Neuronal stem cell (in vitro differentiated cells): ENCODE measurements at regions not wholly inside any gene's neighbourhood (a gene's known extent, or its start where the extent isn't known, plus 50 kb on each side); places are given as distances from the start of the nearest gene placed in this dataset.

Source experiments
- DNase-seq: peaks from one replicate; pipeline ENCODE4 v3.0.0-alpha.2; 2013; ENCODE audit warnings: low spot score
- H2AFZ ChIP-seq: one replicate; pipeline ENCODE4 v1.6.1; 2013; ENCODE audit warnings: mild to moderate bottlenecking, low read length, inconsistent platforms
- H2AK5ac ChIP-seq: 2 replicates; pipeline ENCODE4 v1.6.1; 2013; ENCODE audit warnings: low read depth, mild to moderate bottlenecking, inconsistent platforms, low read length, moderate library complexity, mixed read lengths
- H2BK120ac ChIP-seq: 2 replicates; pipeline ENCODE4 v1.6.1; 2013; ENCODE audit warnings: low read depth, mild to moderate bottlenecking, inconsistent platforms, low read length, moderate library complexity, mixed read lengths
- H2BK12ac ChIP-seq: one replicate; pipeline ENCODE4 v1.6.1; 2013; ENCODE audit warnings: low read length, inconsistent platforms
- H2BK15ac ChIP-seq: 2 replicates; pipeline ENCODE4 v1.6.1; 2013; ENCODE audit warnings: mild to moderate bottlenecking, low read length, inconsistent platforms, mixed read lengths
- H2BK5ac ChIP-seq: one replicate; pipeline ENCODE4 v1.6.1; 2013; ENCODE audit warnings: inconsistent platforms, mild to moderate bottlenecking, low read length, moderate library complexity
- H3K14ac ChIP-seq: one replicate; pipeline ENCODE4 v1.6.1; 2013; ENCODE audit warnings: low read length, inconsistent platforms
- H3K18ac ChIP-seq: 2 replicates; pipeline ENCODE4 v1.6.1; 2013; ENCODE audit warnings: low read length, inconsistent platforms
- H3K23ac ChIP-seq: 2 replicates; pipeline ENCODE4 v1.6.1; 2013; ENCODE audit warnings: low read depth, mild to moderate bottlenecking, mixed read lengths, low read length, inconsistent platforms; ENCODE audit not compliant: poor library complexity
- H3K27ac ChIP-seq: replicated peaks from 3 replicates; pipeline ENCODE4 v1.5.1; 2013; ENCODE audit warnings: low read length, inconsistent platforms
- H3K27me3 ChIP-seq, 3 experiments: 2 replicates each; pipeline ENCODE4 v1.6.1; 2013; ENCODE audit warnings: low read length in 3 of 3, mild to moderate bottlenecking in 2 of 3, inconsistent platforms in 1 of 3, low read depth in 1 of 3, mixed read lengths in 1 of 3, moderate library complexity in 1 of 3; ENCODE audit not compliant: control insufficient read depth in 3 of 3, insufficient read depth in 3 of 3
- H3K36me3 ChIP-seq, 2 donors: replicated peaks in 1 of 2; 2 replicates each; pipeline ENCODE4 v1.6.1; 2013; ENCODE audit warnings: low read length in 2 of 2; ENCODE audit not compliant: control insufficient read depth in 2 of 2, insufficient read depth in 2 of 2
- H3K4ac ChIP-seq: 2 replicates; pipeline ENCODE4 v1.6.1; 2013; ENCODE audit warnings: inconsistent platforms, mild to moderate bottlenecking, low read length, moderate library complexity
- H3K4me1 ChIP-seq, 2 donors: 1 replicate in 1 of 2; 2 replicates in 1 of 2; pipeline ENCODE4 v1.6.1; 2013; ENCODE audit warnings: low read length in 2 of 2, low read depth in 1 of 2; ENCODE audit not compliant: control insufficient read depth in 2 of 2, insufficient read depth in 1 of 2
- H3K4me2 ChIP-seq: one replicate; pipeline ENCODE4 v1.6.1; 2013; ENCODE audit warnings: mild to moderate bottlenecking, low read length, inconsistent platforms; ENCODE audit not compliant: insufficient read depth, poor library complexity, severe bottlenecking
- H3K4me3 ChIP-seq, 2 donors: 2 replicates each; pipeline ENCODE4 v1.5.1; 2013; ENCODE audit warnings: low read length in 2 of 2, mild to moderate bottlenecking in 2 of 2, inconsistent platforms in 1 of 2, moderate library complexity in 1 of 2
- H3K79me1 ChIP-seq: one replicate; pipeline ENCODE4 v1.6.1; 2013; ENCODE audit warnings: low read depth, mild to moderate bottlenecking, inconsistent platforms, low read length, moderate library complexity
- H3K9ac ChIP-seq: one replicate; pipeline ENCODE4 v1.6.1; 2013; ENCODE audit warnings: mild to moderate bottlenecking, low read depth, low read length, inconsistent platforms; ENCODE audit not compliant: poor library complexity
- H3K9me3 ChIP-seq, 2 donors: replicated peaks in 1 of 2; 2 replicates each; pipeline versions ENCODE3 to v1.6.1; 2013; ENCODE audit warnings: low read length in 2 of 2, mild to moderate bottlenecking in 2 of 2, inconsistent platforms in 1 of 2, low read depth in 1 of 2, mixed read lengths in 1 of 2, moderate library complexity in 1 of 2; ENCODE audit not compliant: control insufficient read depth in 2 of 2, insufficient read depth in 1 of 2
- H4K8ac ChIP-seq: one replicate; pipeline ENCODE4 v1.6.1; 2013; ENCODE audit warnings: low read depth, mild to moderate bottlenecking, inconsistent platforms, low read length, moderate library complexity
- H4K91ac ChIP-seq: one replicate; pipeline ENCODE4 v1.6.1; 2013; ENCODE audit warnings: low read length, low read depth, mild to moderate bottlenecking, inconsistent platforms; ENCODE audit not compliant: poor library complexity
- WGBS, 2 donors: extraction: QIAGEN DNeasy Blood & Tissue Kit; methylation state at CpG; one replicate each; pipeline ENCODE4 v1.1.7; 2013; ENCODE audit warnings: missing lambda C conversion rate in 2 of 2, mixed read lengths in 1 of 2; ENCODE audit not compliant: insufficient read length in 2 of 2, insufficient replicate concordance in 1 of 2; ENCODE audit errors: extremely low coverage in 2 of 2; 5-methylcytosine and 5-hydroxymethylcytosine counted together

DNA sequence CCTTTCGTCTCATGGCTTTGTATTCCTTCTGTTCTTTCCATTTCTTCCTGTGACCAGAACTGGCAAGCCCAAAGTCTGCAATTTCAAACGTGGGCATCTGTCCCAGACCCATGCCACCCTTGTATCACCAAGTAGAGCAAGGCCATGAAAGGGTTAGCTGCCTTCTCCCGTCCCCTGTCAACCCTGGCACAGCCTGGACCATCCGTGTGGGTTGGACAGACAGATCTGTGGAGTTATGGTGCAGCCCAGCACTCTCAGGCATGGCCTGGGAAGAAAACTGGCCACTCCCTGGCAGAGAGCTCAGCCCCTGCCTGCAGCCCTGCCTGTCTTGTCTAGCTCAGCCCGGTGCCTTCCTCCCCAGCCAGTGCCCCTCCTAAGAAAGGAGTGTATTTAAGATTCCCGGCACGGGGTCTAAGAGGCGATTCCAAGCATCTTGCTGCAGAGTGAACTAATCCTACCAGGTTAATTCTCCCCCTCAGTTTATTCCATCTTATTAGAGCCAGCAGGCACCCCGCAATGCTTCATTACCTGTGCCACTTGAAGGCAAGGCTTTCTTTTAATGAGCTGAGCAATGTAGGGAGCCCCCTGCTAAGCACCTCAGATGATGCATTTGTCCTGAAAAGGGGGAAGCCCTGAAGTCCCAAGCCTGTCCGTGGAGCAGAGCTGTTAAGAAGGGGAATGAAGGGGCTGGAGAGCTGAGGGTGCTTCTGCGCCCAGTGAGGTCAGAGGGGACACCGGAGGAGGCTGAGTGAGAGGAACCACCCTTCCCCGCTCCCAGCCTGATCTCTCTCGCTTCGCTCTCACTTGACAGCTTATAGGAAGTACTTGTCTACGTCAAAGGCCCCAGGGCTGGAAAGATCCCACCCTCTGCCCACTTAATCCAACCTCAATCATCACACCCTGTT is 130.6 kb downstream of the SPATA19 start:
- H2BK12ac ChIP-seq, result no peak overlapping the region
- H3K4ac ChIP-seq, result no peak overlapping the region
- H3K9ac ChIP-seq, result no peak overlapping the region
- H2AK5ac ChIP-seq, result no peak overlapping the region
- no peak overlapping the region for H3K4me3 ChIP-seq
- no peak overlapping the region for H4K91ac ChIP-seq
- H3K36me3 ChIP-seq, result no peaks in the 10 kb centered on the region
- H3K27ac ChIP-seq, result no peak overlapping the region
- no peaks in the 10 kb centered on the region for H3K79me1 ChIP-seq
- no peak overlapping the region for H3K4me2 ChIP-seq
- H2BK15ac ChIP-seq, result no peak overlapping the region
- no CpG with 5 or more reads among the region's 16 CpGs for WGBS, 2 donors
- no peak overlapping the region for H3K14ac ChIP-seq
- no peak overlapping the region for H2AFZ ChIP-seq
- H2BK120ac ChIP-seq, result no peak overlapping the region
- H3K18ac ChIP-seq, result peak overlapping the region; percentile 58
- H3K27me3 ChIP-seq, result peaks cover 0 to 29% (median 0%) of the 10 kb centered on the region in 3 experiments
- DNase-seq, result no peak
- peaks cover 0 to 8% of the 10 kb centered on the region in 2 donors for H3K4me1 ChIP-seq
- H3K23ac ChIP-seq, result no peak overlapping the region
- H3K9me3 ChIP-seq, result no peaks in the 10 kb centered on the region
- no peak overlapping the region for H2BK5ac ChIP-seq
- H4K8ac ChIP-seq, result no peak overlapping the region

DNA sequence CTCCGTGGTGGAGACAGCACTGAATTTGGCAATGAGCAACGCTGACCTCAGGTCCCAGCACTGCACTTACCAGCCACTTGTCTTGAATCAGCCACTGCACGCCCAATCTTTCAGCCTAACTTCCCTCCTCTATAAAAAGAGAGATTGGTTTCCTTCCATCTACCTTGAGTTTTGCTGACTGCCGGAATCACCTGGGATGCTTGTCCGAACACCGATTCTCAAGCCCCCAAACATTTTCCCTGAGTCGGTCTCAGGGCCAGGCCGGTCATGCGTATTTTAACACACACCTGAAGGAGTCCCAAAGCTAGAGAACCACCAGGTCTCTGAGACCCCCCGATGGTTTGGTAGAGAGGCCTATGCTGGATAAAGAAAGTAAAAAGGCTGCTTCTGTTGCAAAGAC is 131.5 kb downstream of the SPATA19 start:
- Histone ChIP-seq H3K79me1 (no peaks in the 10 kb centered on the region), H2AK5ac (no peak overlapping the region), H2AFZ (no peak overlapping the region), H3K4ac (no peak overlapping the region), H3K9me3 (no peaks in the 10 kb centered on the region), H3K4me3 (no peak overlapping the region), H3K23ac (no peak overlapping the region), H2BK5ac (no peak overlapping the region), H4K91ac (no peak overlapping the region), H3K18ac (no peak overlapping the region), H2BK15ac (no peak overlapping the region), H3K9ac (no peak overlapping the region), H3K27me3 (peaks cover 0 to 29% (median 0%) of the 10 kb centered on the region in 3 experiments), H2BK12ac (no peak overlapping the region), H3K27ac (no peak overlapping the region), H3K4me1 (peaks cover 0 to 8% of the 10 kb centered on the region in 2 donors), H3K4me2 (no peak overlapping the region), H4K8ac (no peak overlapping the region), H3K36me3 (no peaks in the 10 kb centered on the region), H3K14ac (no peak overlapping the region), H2BK120ac (no peak overlapping the region)
- no CpG with 5 or more reads among the region's 10 CpGs for WGBS, 2 donors
- DNase-seq, result no peak

DNA sequence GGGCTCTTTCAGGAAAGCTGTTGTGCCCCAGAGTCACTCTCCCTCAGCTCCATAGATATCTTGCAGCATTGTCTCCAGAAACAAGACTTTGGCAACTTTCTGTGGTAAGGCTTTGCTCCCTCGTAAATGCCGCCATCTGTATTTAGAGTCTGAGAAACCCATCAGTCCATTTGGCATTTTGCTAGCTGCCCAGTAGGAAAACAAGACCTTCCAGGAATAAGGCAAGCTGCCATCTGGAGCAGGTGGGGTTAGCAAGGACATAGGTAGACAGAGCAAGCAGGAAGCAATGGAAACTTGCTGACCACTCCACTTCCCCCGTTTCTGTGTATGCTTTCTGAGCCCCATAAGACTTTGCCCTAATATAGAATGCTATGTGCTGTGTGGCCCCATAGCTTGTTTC is 131.9 kb downstream of the SPATA19 start:
- Histone ChIP-seq H3K79me1 (no peaks in the 10 kb centered on the region), H3K27me3 (peaks cover 0 to 33% (median 0%) of the 10 kb centered on the region in 3 experiments), H2BK5ac (no peak overlapping the region), H4K91ac (no peak overlapping the region), H2AFZ (no peak overlapping the region), H4K8ac (no peak overlapping the region), H3K4me1 (peaks cover 0 to 8% of the 10 kb centered on the region in 2 donors), H2BK15ac (no peak overlapping the region), H2AK5ac (no peak overlapping the region), H3K27ac (no peak overlapping the region), H3K14ac (no peak overlapping the region), H3K4me3 (no peak overlapping the region), H3K4me2 (no peak overlapping the region), H3K4ac (no peak overlapping the region), H3K23ac (no peak overlapping the region), H2BK12ac (no peak overlapping the region), H3K9ac (no peak overlapping the region), H3K9me3 (no peaks in the 10 kb centered on the region), H3K18ac (no peak overlapping the region), H2BK120ac (no peak overlapping the region), H3K36me3 (no peaks in the 10 kb centered on the region)
- WGBS, 2 donors, result no CpG with 5 or more reads among the region's 3 CpGs
- DNase-seq, result no peak

DNA sequence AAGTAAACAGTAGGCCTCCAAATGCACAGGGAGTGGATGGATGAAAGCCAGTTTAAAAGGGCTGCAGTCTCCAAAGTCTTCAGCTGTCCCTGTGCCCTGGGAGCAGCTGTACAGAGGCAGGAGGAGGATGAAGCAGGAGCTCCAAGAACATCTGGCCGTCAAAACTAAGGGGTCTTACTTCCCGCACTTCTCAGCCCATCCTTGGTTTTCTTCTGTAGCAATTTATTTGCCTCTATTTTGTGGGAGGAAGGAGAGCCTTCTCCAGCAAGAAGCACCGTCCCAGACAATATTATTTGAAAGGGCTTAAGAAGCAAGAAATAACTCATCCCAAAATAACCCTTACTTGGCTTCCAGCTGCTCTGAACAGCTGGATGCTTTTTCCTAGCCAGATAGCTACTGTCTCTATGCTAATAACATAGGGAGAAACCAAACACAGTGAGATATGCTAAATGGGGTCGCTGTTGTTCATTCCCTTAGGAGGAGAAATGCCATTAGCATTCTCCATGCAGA is 133.2 kb downstream of the SPATA19 start:
- Histone ChIP-seq H2BK120ac (no peak overlapping the region), H3K18ac (no peak overlapping the region), H3K4me2 (no peak overlapping the region), H3K23ac (no peak overlapping the region), H3K4me1 (peaks cover 0 to 8% of the 10 kb centered on the region in 2 donors), H4K8ac (no peak overlapping the region), H3K27me3 (peaks cover 0 to 34% (median 0%) of the 10 kb centered on the region in 3 experiments), H2AFZ (no peak overlapping the region), H3K4me3 (no peak overlapping the region), H3K14ac (no peak overlapping the region), H2BK5ac (no peak overlapping the region), H3K9ac (no peak overlapping the region), H2BK15ac (no peak overlapping the region), H3K79me1 (no peaks in the 10 kb centered on the region), H3K9me3 (no peaks in the 10 kb centered on the region), H3K27ac (no peak overlapping the region), H3K36me3 (no peaks in the 10 kb centered on the region), H2BK12ac (no peak overlapping the region), H4K91ac (no peak overlapping the region), H3K4ac (no peak overlapping the region), H2AK5ac (no peak overlapping the region)
- WGBS, 2 donors, result no CpG with 5 or more reads among the region's 4 CpGs
- DNase-seq, result no peak
